Stimulated activated CD4-positive, alpha-beta T cell treated with anti-CD3 and anti-CD28 coated beads, Interleukin-12 subunit alpha, Interleukin-12 subunit beta, amount 100 ng/mL, for 48 hours (primary cell): ENCODE measurements at regions not wholly inside any gene's neighbourhood (a gene's known extent, or its start where the extent isn't known, plus 50 kb on each side); places are given as distances from the start of the nearest gene placed in this dataset.
"Not testable (repeated sequence)": the region's sequence is repeated elsewhere in the genome, so short reads cannot be mapped to it uniquely, and the experiment has no call there.

Experiments
- DNase-seq, 3 donors: peaks; one replicate each; pipeline ENCODE4 v3.0.0-alpha.2; 2020; ENCODE audit warnings: low read depth in 2 of 3, low spot score in 1 of 3

- no peak for DNase-seq
These were observed 68.2 kb downstream of the ATP23 start for GRCh38 chr12:58009405-58010195.

- no peak for DNase-seq
These were observed 70.3 kb downstream of the ATP23 start for GRCh38 chr12:58011676-58012075.

GRCh38 chr12:58022379-58023020 lies 81.1 kb downstream of the ATP23 start:
- not testable (repeated sequence) for DNase-seq

- DNase-seq = no peak
These were observed 84.1 kb downstream of the ATP23 start for GRCh38 chr12:58025431-58025830.

GRCh38 chr12:58026426-58026825 lies 85.1 kb downstream of the ATP23 start:
- no peak for DNase-seq

GRCh38 chr12:58026897-58027891 lies 85.8 kb downstream of the ATP23 start:
- DNase-seq = no peak

- DNase-seq = no peak
These were observed 86.9 kb downstream of the ATP23 start for GRCh38 chr12:58028294-58028693.

- no peak for DNase-seq
These were observed 87.9 kb downstream of the ATP23 start for GRCh38 chr12:58029260-58029659.

GRCh38 chr12:58030566-58031279 lies 89.4 kb downstream of the ATP23 start:
- DNase-seq = no peak

GRCh38 chr12:58032156-58032555 lies 90.8 kb downstream of the ATP23 start:
- DNase-seq = no peak

GRCh38 chr12:58033831-58034230 lies 92.5 kb downstream of the ATP23 start:
- DNase-seq = no peak

- no peak for DNase-seq
These were observed 92.9 kb downstream of the ATP23 start for GRCh38 chr12:58034311-58034710.

GRCh38 chr12:58034712-58035111 lies 93.3 kb downstream of the ATP23 start:
- DNase-seq = no peak

GRCh38 chr12:58041441-58041840 lies 100.1 kb downstream of the ATP23 start:
- no peak for DNase-seq

GRCh38 chr12:58044966-58045365 lies 103.6 kb downstream of the ATP23 start:
- no peak for DNase-seq

GRCh38 chr12:58046271-58046670 lies 104.9 kb downstream of the ATP23 start:
- DNase-seq = no peak

- no peak for DNase-seq
These were observed 110.0 kb downstream of the ATP23 start for GRCh38 chr12:58051378-58051777.

- no peak for DNase-seq
These were observed 123.3 kb downstream of the ATP23 start for GRCh38 chr12:58064666-58065065.

GRCh38 chr12:58066296-58066695 lies 124.9 kb downstream of the ATP23 start:
- DNase-seq = no peak

- no peak for DNase-seq
These were observed 126.4 kb downstream of the ATP23 start for GRCh38 chr12:58067610-58068387.
